ENCODE measurements at regions not wholly inside any gene's neighbourhood (a gene's known extent, or its start where the extent isn't known, plus 50 kb on each side); places are given as distances from the start of the nearest gene placed in this dataset.

DNA sequence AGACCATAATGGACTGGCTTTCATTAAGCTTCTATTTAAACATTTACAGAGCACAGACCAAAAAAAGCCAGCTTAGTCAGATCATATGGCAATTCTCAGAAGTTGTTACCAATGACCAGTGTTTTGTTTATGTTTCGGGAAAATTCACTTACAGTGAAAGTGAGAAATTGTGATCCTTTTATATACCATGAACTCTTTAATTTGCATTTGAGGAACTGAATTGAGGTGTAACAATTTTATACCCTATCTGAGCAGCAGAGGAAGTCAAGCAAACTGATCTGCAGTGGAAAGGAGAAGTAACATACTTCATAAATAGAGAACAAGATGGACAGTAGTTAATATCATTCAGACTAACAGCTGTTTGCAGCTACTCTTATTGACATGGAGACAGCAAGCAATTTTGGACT is 97.1 kb downstream of the TMA16 start:
- TF ChIP-seq, protein P1, sequence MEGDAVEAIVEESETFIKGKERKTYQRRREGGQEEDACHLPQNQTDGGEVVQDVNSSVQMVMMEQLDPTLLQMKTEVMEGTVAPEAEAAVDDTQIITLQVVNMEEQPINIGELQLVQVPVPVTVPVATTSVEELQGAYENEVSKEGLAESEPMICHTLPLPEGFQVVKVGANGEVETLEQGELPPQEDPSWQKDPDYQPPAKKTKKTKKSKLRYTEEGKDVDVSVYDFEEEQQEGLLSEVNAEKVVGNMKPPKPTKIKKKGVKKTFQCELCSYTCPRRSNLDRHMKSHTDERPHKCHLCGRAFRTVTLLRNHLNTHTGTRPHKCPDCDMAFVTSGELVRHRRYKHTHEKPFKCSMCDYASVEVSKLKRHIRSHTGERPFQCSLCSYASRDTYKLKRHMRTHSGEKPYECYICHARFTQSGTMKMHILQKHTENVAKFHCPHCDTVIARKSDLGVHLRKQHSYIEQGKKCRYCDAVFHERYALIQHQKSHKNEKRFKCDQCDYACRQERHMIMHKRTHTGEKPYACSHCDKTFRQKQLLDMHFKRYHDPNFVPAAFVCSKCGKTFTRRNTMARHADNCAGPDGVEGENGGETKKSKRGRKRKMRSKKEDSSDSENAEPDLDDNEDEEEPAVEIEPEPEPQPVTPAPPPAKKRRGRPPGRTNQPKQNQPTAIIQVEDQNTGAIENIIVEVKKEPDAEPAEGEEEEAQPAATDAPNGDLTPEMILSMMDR (conservative IDR thresholded peaks at IDR 0.05; ENCODE audit: low read length) = 0 out of 2 replicates have a peak, but pooled peaks have one; percentile 30
- TF ChIP-seq EZH2phosphoT487 (IDR thresholded peaks at IDR 0.05; ENCODE audit: borderline replicate concordance, low read depth, low read length) = no peak

Measured in OCI-LY7 (cell line).